Activated CD4-positive, alpha-beta T cell treated with anti-CD3 and anti-CD28 coated beads, Interleukin-2, Interleukin-4, amounts not matched to agents 100 ng/mL and 50 ng/mL, durations not matched to agents 16 hours and 8 hours (primary cell): ENCODE measurements at regions not wholly inside any gene's neighbourhood (a gene's known extent, or its start where the extent isn't known, plus 50 kb on each side); places are given as distances from the start of the nearest gene placed in this dataset.

ENCODE experiments used
- DNase-seq: peaks from one replicate; pipeline ENCODE4 v3.0.0-alpha.2; 2020; ENCODE audit warnings: low spot score

DNA sequence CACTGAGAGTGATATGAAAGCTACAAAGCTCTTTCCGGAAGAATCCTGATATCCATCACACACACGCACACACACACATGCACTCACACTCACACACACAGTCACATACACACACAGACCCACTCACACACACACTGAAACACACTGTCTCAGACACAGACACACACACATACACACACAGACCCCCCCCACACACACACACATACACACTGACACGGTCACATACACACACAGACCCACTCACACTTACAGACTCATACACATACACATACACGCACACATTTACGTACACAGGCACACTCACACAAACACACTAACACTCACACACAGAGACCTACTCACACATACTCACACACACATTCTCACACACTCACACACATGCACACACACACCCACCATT is 58.6 kb downstream of the LIG4 start:
- DNase-seq, result no peak

DNA sequence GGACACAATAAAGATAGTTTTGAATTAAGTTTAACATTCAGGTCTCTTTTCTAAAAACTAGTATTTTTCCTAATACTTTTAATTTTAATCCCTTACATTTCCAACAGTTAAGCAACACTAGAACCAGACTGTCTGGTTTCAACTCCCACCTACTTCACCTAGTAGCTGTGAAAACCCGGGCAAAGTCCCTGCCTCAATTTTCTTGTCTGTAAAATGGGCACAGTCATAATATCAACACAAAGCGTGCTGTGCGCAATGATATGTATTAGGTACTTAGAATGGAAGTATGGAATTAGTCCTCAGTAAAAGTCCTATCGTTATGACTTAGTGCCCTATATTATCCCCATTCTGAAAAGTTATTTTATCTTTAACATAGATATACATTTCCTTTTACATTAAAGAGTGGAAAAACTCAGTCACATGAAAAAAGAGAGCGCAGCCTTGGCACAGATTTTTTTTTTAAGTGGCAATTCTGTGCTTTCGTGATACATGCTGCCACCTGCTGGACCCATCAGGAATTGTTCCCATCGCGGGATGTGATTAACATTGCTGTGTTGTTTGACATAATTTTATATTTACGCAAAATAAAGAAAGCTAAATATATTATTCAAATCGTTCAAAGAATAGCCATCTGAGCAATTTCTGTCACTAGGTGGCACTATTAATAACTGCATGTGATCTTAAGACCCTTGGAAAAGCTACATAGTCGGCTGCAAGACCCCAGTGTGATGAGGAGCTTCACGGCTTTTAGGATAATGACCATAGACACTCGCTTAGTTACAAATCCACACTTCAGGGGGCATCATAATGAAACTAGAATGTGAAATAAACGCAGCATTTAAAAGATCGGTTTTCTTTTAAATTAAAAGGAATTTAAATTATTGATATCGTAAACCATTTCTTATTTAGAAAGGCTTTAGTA is 59.9 kb downstream of the LIG4 start:
- peak; percentile 50 for DNase-seq

GRCh38 chr13:108154421-108154858 is 60.9 kb downstream of the LIG4 start:
- no peak for DNase-seq

DNA sequence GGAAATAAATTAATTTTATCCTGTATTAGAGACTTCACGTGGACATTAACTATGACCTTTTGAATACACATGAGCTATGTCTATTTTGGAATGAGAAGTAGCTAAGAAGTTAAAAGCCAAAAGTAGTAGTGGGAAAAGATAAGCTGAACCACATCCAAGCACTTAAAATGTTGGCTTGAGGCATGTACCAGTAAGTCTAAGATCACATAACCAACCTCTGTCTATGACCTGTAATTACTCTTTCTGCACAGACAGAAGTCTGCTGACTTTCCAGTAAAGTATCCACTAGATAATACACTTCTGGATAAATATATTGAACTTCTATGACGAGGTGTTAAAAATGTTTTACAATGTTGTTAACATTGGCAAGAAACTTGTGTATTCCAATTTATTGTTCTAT is 68.7 kb downstream of the LIG4 start:
- DNase-seq, result no peak

GRCh38 chr13:108142702-108143436 is 72.5 kb downstream of the LIG4 start:
- DNase-seq, result no peak

DNA sequence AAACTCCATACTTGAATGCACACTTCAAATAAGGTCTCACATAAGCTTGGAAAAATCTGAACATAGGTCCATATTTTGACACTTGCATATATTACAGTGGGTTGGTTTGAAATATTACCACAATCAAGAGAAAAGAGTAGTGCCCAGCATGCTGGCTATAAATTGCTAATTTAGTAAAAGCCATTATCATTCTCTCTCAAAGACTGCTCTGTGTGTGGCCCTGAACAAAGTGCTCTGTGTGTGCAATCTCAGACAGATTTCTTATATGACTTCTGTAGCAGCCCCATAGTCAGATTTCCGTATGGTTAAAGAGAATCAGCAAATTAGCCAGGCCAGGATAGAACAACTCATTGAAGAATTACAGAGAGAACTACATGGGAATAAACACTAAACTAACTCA is 78.2 kb downstream of the LIG4 start:
- DNase-seq, result no peak

DNA sequence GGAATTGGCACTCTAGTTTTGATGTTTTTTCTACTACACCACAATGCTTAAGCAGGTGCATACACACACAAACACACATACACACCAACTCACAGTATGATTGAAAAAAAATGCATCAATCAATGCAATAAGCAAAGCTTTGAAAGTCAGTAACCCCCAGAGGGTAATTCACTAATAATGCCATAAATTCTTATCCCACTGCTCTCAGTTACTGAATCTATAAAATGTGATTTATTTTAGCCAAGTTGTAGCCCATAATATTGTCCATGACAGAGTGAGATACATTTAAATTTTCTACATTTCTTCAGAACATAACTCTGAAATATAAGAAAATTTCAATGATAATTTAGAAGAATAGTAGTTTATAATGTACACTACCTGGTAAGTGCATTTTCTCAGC is 87.9 kb downstream of the LIG4 start:
- no peak for DNase-seq

DNA sequence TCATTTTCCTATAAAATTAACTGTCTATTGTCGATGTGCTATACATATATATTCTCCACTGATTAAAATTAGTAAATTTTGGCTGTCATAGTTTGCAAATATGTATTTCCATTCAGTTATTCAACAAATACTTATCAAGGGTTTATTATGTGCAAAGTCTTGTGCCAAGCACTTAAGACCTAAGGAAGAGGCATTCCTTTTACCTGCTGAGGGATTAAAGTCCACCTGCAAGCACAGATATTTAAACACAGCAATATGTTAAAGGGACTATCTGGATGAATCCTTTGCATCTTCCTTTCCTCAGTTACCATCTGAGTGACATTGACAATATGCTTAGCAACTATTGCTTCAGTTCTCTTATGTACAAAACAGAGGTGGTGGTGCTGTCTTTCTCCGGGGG is 89.3 kb downstream of the LIG4 start:
- DNase-seq, result no peak

- no peak for DNase-seq
Observed at GRCh38 chr13:108121406-108121805, 93.9 kb downstream of the LIG4 start.

GRCh38 chr13:108120856-108121255 is 94.5 kb downstream of the LIG4 start:
- DNase-seq, result no peak

DNA sequence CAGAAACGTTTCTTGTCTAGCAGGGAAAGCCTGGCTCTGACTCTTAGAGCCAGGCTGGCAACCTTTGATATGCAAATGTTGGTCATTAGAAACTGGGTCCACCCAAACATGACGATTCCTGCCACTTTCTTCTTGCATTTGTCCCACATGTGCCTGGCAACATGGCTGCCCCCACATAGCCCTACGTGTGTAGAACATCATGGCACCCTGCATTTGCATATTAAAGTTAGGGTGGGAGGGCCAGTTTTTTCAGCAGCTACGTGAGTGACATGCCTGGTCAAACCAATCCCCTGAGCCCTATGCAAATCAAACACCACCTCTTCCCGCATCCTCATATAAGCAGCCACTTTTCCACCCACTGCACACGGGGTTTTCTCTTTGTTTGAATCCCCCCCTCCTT is 95.0 kb downstream of the LIG4 start:
- no peak for DNase-seq

DNA sequence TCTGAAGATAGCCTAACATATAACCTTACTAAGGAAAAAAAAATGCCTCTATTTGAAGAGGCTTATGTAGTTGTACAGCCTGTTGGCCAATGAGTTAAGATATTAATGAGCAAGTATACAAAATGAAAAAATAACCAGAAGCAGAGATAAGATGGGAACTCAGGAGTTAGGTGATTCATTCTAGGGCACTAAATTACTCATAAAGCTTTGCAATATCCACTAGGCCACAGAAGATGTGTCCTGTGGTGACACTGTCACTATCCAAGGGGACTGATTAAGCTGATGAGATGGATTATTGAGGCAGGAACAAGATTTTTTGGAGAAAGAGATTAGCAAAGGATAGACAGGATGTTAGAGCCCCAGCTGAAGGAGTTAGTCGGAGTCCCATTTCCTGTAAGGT is 99.6 kb downstream of the LIG4 start:
- no peak for DNase-seq

- DNase-seq, result no peak
Observed at GRCh38 chr13:108113407-108113806, 101.9 kb downstream of the LIG4 start.

- no peak for DNase-seq
Observed at GRCh38 chr13:108104736-108105135, 110.6 kb downstream of the LIG4 start.

DNA sequence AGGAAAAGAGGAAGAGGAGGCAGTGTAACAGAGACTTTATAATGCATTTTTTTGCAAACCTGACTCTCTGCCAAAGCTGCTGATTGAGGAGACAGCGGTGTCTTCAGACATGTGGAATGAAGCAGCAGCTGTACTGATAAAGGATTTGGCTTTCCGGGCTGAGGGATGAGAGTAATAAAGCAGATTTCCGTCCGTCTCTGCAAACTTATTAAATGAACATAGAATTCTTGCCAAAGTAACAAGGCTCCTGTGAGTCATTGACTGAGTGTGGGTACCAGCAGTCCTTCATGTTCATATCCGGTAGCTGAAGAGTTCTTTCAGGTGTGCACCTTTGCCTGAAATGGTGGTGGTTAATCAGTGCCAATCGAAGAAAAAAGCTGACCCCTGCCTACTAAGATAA is 112.6 kb downstream of the LIG4 start:
- DNase-seq, result no peak

- DNase-seq, result no peak
Observed at GRCh38 chr13:108096301-108096915, 118.9 kb downstream of the LIG4 start.

GRCh38 chr13:108095036-108095435 is 120.3 kb downstream of the LIG4 start:
- no peak for DNase-seq

DNA sequence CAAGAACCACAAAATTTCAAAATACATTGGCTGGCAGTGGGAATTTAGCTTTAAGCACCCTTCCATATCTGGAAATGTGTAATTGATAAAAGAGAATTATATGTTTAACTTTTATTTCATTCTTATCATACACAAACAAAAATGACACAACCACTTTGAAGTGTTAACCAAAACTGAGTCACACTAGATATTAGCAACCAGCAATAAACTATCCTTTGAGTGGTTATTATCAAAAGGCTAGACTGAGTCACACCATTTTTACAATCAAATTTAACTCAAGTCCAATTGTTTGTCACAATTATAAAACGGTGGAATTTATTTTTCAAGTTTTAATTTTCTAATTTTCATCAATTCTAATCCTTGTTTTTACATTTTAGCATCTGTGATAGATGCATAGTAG is 121.7 kb downstream of the LIG4 start:
- DNase-seq, result no peak

GRCh38 chr13:108087810-108088209 is 127.5 kb downstream of the LIG4 start:
- no peak for DNase-seq

GRCh38 chr13:108086678-108087077 is 128.7 kb downstream of the LIG4 start:
- no peak for DNase-seq

DNA sequence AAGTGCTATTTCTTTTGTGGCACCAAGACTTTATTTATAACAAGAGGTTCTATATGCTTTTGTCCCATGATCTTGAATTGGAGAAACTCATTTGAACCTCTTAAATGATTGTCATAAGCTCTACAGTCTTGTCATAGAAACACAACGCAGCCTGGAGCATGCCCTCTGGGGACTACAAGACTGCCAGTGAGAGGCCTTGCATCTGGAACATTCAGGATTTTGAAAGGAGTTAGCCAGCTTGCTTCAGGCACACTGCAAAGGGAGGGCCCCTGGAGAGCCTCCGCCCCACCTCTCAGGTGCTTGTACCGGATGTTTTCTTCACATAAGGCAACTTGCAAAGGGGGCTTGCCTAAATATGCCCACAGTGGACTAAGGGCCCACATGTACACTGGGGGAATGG is 130.5 kb downstream of the LIG4 start:
- no peak for DNase-seq

DNA sequence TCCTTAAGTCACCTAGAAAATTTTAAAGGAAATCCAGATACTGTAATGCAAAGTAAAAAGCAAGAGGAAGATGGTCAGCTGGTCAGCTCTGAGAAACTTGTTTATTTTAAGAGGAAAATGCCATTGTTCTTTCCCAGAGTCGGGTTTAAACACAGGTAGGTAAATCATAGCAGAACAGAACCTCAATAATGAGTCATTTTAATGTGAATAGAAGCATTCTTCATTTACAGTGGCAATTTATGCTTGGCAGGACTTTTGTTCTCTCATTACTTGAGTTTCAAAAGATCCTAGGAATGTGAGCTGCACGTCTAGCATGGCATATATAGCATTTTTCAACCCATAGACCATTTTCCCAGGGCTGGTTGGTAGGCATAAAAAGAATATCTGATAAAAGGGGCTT is 132.3 kb downstream of the LIG4 start:
- DNase-seq, result no peak

DNA sequence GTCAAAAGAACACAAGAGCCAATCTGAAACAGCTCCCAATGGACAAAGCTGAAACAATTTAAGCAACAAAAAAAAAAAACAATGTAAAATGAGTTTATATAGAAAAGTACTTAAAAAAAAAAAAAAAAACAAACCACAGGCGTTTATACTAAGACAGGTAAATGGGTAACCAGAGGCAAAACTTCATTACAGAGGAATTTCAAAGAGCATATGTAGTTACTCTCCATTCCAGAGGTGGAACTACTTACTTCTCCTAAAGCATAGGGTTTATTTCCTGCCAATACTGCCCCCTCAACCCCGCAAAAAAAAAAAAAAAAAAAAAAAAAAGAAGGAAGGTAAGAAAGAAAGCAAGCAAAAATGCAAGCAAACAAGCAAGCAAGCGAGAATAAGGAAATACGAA is 132.9 kb downstream of the LIG4 start:
- DNase-seq, result no peak
